ENCODE measurements at regions not wholly inside any gene's neighbourhood (a gene's known extent, or its start where the extent isn't known, plus 50 kb on each side); places are given as distances from the start of the nearest gene placed in this dataset.

- no peak for DNase-seq (ENCODE audit: low read depth)
- H3K4me3 ChIP-seq (ENCODE audit: low read depth, low read length): no peak overlapping the region
- TF ChIP-seq, protein P1, sequence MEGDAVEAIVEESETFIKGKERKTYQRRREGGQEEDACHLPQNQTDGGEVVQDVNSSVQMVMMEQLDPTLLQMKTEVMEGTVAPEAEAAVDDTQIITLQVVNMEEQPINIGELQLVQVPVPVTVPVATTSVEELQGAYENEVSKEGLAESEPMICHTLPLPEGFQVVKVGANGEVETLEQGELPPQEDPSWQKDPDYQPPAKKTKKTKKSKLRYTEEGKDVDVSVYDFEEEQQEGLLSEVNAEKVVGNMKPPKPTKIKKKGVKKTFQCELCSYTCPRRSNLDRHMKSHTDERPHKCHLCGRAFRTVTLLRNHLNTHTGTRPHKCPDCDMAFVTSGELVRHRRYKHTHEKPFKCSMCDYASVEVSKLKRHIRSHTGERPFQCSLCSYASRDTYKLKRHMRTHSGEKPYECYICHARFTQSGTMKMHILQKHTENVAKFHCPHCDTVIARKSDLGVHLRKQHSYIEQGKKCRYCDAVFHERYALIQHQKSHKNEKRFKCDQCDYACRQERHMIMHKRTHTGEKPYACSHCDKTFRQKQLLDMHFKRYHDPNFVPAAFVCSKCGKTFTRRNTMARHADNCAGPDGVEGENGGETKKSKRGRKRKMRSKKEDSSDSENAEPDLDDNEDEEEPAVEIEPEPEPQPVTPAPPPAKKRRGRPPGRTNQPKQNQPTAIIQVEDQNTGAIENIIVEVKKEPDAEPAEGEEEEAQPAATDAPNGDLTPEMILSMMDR (IDR thresholded peaks at IDR 0.05; ENCODE audit: insufficient read depth, low read depth, low read length): no peak
These were observed 792.6 kb downstream of the EPHA4 start for GRCh38 chr2:220779511-220779910.

- peak; percentile 46 for DNase-seq (ENCODE audit: low read depth)
- TF ChIP-seq, protein P1 (IDR thresholded peaks at IDR 0.05; ENCODE audit: insufficient read depth, low read depth, low read length): no peak
- no peak overlapping the region for H3K4me3 ChIP-seq (ENCODE audit: low read depth, low read length)
These were observed 792.2 kb downstream of the EPHA4 start for GRCh38 chr2:220779931-220780330.

GRCh38 chr2:220781622-220782241 is 790.4 kb downstream of the EPHA4 start:
- H3K4me3 ChIP-seq (ENCODE audit: low read depth, low read length): no peak overlapping the region
- TF ChIP-seq, protein P1 (IDR thresholded peaks at IDR 0.05; ENCODE audit: insufficient read depth, low read depth, low read length): no peak
- DNase-seq (ENCODE audit: low read depth): no peak

GRCh38 chr2:220782609-220783113 is 789.4 kb downstream of the EPHA4 start:
- no peak overlapping the region for H3K4me3 ChIP-seq (ENCODE audit: low read depth, low read length)
- no peak for DNase-seq (ENCODE audit: low read depth)
- TF ChIP-seq, protein P1 (IDR thresholded peaks at IDR 0.05; ENCODE audit: insufficient read depth, low read depth, low read length): no peak

- TF ChIP-seq, protein P1 (IDR thresholded peaks at IDR 0.05; ENCODE audit: insufficient read depth, low read depth, low read length): no peak
- no peak overlapping the region for H3K4me3 ChIP-seq (ENCODE audit: low read depth, low read length)
- DNase-seq (ENCODE audit: low read depth): no peak
These were observed 788.4 kb downstream of the EPHA4 start for GRCh38 chr2:220783671-220784070.

GRCh38 chr2:220785178-220785577 is 786.9 kb downstream of the EPHA4 start:
- H3K4me3 ChIP-seq (ENCODE audit: low read depth, low read length): no peak overlapping the region
- DNase-seq (ENCODE audit: low read depth): no peak
- TF ChIP-seq, protein P1 (IDR thresholded peaks at IDR 0.05; ENCODE audit: insufficient read depth, low read depth, low read length): no peak

DNA sequence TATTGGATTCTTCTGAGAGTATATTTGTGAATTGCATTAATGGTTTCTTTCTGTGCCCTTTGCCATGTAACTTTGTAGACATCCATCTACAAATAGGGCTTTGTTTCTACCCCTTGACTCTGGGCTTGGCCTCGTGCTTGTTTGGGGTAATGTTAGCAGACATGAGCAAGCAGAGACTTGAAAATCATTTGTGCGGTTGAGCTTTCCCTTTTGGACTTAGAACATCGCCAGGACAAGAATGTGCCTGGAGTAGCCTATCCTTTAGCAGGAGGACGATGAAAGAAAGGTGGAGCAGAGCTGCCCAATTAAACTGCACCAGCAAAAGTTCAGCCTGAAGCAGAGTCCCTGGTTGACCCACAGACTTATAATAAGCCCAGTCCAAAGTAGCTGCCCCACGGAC is 785.9 kb downstream of the EPHA4 start:
- no peak for DNase-seq (ENCODE audit: low read depth)
- TF ChIP-seq, protein P1 (IDR thresholded peaks at IDR 0.05; ENCODE audit: insufficient read depth, low read depth, low read length): no peak

More for the DNA sequence above, 785.9 kb downstream of the EPHA4 start:
- no peak overlapping the region for H3K4me3 ChIP-seq (ENCODE audit: low read depth, low read length)
